Right ventricle myocardium inferior (tissue), 1 donor: ENCODE measurements at regions not wholly inside any gene's neighbourhood (a gene's known extent, or its start where the extent isn't known, plus 50 kb on each side); places are given as distances from the start of the nearest gene placed in this dataset.
"Not testable (repeated sequence)": the region's sequence is repeated elsewhere in the genome, so short reads cannot be mapped to it uniquely, and the experiment has no call there.

Source experiments
- ATAC-seq: fragments of 200-7000 bp; cut with Tn5 transposase; one replicate; pipeline ENCODE4 v1.9.1; 2020; ENCODE audit warnings: mild to moderate bottlenecking, moderate library complexity
- DNase-seq: peaks from one replicate; pipeline ENCODE4 v3.0.0; 2021; ENCODE audit errors: missing footprints
- intact Hi-C: fragments of 100-400 bp; cut with DNase I; formaldehyde crosslinking; loops from one replicate; pipeline ENCODE4 v1.11.0; 2022
- donor health status: DM: no; HTN: yes; CAD: no; lungs with severe emphysema.

GRCh38 chr20:54793291-54793992 lies 318.0 kb downstream of the DOK5 start:
- ATAC-seq: no peak

GRCh38 chr20:54792688-54793087 lies 317.3 kb downstream of the DOK5 start:
- no peak for DNase-seq
- ATAC-seq: no peak
- intact Hi-C loops: no loop called here

More at GRCh38 chr20:54793291-54793992, 318.0 kb downstream of the DOK5 start:
- DNase-seq: no peak
- intact Hi-C loops: no loop called here

GRCh38 chr20:54788260-54788659 lies 312.9 kb downstream of the DOK5 start:
- DNase-seq, ATAC-seq, intact Hi-C loops: not testable (repeated sequence)

- intact Hi-C loops, ATAC-seq, DNase-seq: not testable (repeated sequence)
Measured at GRCh38 chr20:54782758-54783157, 307.4 kb downstream of the DOK5 start.

GRCh38 chr20:54774426-54774825 lies 299.0 kb downstream of the DOK5 start:
- intact Hi-C loops: no loop called here
- ATAC-seq (no peak), DNase-seq (no peak)

- ATAC-seq (no peak), DNase-seq (no peak)
- intact Hi-C loops: no loop called here
Measured at GRCh38 chr20:54773643-54774000, 298.2 kb downstream of the DOK5 start.

- DNase-seq: no peak
- intact Hi-C loops: no loop called here
- no peak for ATAC-seq
Measured at GRCh38 chr20:54772893-54773642, 297.7 kb downstream of the DOK5 start.

- ATAC-seq (no peak), DNase-seq (no peak)
- intact Hi-C loops: no loop called here
Measured at GRCh38 chr20:54766483-54766882, 291.1 kb downstream of the DOK5 start.

- intact Hi-C loops: no loop called here
- no peak for DNase-seq
Measured at GRCh38 chr20:54763366-54763765, 288.0 kb downstream of the DOK5 start.

GRCh38 chr20:54759589-54759988 lies 284.2 kb downstream of the DOK5 start:
- DNase-seq (no peak), ATAC-seq (no peak)
- intact Hi-C loops: no loop called here

More at GRCh38 chr20:54763366-54763765, 288.0 kb downstream of the DOK5 start:
- no peak for ATAC-seq

- no peak for DNase-seq
- no peak for ATAC-seq
- intact Hi-C loops: no loop called here
Measured at GRCh38 chr20:54746796-54747195, 271.4 kb downstream of the DOK5 start.

- no peak for ATAC-seq
- no peak for DNase-seq
- intact Hi-C loops: no loop called here
Measured at GRCh38 chr20:54745780-54746179, 270.4 kb downstream of the DOK5 start.

GRCh38 chr20:54744097-54744496 lies 268.7 kb downstream of the DOK5 start:
- no peak for ATAC-seq
- intact Hi-C loops: no loop called here
- no peak for DNase-seq

GRCh38 chr20:54742193-54742592 lies 266.8 kb downstream of the DOK5 start:
- ATAC-seq: no peak
- intact Hi-C loops: no loop called here

GRCh38 chr20:54736421-54736820 lies 261.0 kb downstream of the DOK5 start:
- intact Hi-C loops: no loop called here
- no peak for ATAC-seq
- DNase-seq: no peak

More at GRCh38 chr20:54742193-54742592, 266.8 kb downstream of the DOK5 start:
- DNase-seq: no peak

- DNase-seq: no peak
- ATAC-seq: no peak
- intact Hi-C loops: no loop called here
Measured at GRCh38 chr20:54733687-54734086, 258.3 kb downstream of the DOK5 start.

GRCh38 chr20:54727490-54727889 lies 252.1 kb downstream of the DOK5 start:
- intact Hi-C loops: no loop called here
- ATAC-seq (no peak), DNase-seq (no peak)

GRCh38 chr20:54726687-54727300 lies 251.4 kb downstream of the DOK5 start:
- intact Hi-C loops: no loop called here
- DNase-seq (no peak), ATAC-seq (peak; percentile 42)

- DNase-seq, intact Hi-C loops, ATAC-seq: not testable (repeated sequence)
Measured at GRCh38 chr20:54725266-54725665, 249.9 kb downstream of the DOK5 start.

- ATAC-seq: no peak
- intact Hi-C loops: no loop called here
- DNase-seq: no peak
Measured at GRCh38 chr20:54723723-54724122, 248.3 kb downstream of the DOK5 start.
